Muscle layer of duodenum (tissue), 2 donors: ENCODE measurements at regions not wholly inside any gene's neighbourhood (a gene's known extent, or its start where the extent isn't known, plus 50 kb on each side); places are given as distances from the start of the nearest gene placed in this dataset.

Experiments used
- H3K27ac ChIP-seq: one replicate; pipeline ENCODE4 v1.7.0; 2013; ENCODE audit warnings: mild to moderate bottlenecking, low read length
- H3K27me3 ChIP-seq: one replicate; pipeline ENCODE4 v1.7.0; 2013; ENCODE audit warnings: low read depth, mild to moderate bottlenecking, control low read depth, low read length
- H3K36me3 ChIP-seq, 2 donors: one replicate each; pipeline ENCODE4 v1.7.0; 2013; ENCODE audit warnings: low read length in 2 of 2, control low read depth in 1 of 2, mild to moderate bottlenecking in 1 of 2; ENCODE audit not compliant: insufficient read depth in 2 of 2, control insufficient read depth in 1 of 2
- H3K4me1 ChIP-seq, 2 donors: one replicate each; pipeline ENCODE4 v1.7.0; 2013; ENCODE audit warnings: low read length in 2 of 2, mild to moderate bottlenecking in 2 of 2, control low read depth in 1 of 2, moderate library complexity in 1 of 2; ENCODE audit not compliant: insufficient read depth in 2 of 2, control insufficient read depth in 1 of 2
- H3K4me3 ChIP-seq, 2 donors: one replicate each; pipeline ENCODE4 v1.7.0; 2013; ENCODE audit warnings: low read length in 2 of 2, low read depth in 1 of 2, mild to moderate bottlenecking in 1 of 2
- H3K9me3 ChIP-seq, 2 donors: one replicate each; pipeline ENCODE4 v1.7.0; 2013; ENCODE audit warnings: low read length in 2 of 2, control low read depth in 1 of 2, mild to moderate bottlenecking in 1 of 2; ENCODE audit not compliant: control insufficient read depth in 1 of 2
- donor health status: healthy.

DNA sequence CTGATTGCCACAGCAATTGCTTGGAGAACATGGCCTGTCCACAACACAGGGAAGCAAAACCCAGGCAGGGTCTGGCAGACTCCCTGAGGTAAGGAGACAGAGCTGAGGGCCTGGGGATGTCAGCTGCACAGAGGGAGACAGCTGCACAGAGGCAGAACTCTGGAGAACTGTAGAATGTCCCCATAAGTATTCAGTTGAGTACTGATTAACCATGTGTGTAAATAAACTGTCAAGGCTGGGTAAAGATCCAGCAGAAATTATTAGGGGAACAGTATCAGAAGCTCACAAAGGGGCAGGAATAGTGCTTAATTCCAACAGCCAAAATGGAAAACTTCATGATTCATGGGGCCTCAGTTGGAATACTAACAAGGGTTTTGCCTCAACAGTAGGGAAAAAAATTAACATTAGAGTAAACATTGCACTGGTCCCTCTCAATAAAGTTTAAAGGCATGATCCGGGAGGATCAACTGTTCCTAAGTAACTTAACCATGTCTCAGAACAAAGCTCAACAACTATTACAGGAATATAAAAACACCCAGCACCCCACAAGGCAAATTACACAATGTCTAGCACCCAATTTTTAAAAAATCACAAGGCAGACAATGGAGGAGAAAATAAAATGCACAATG is 201.3 kb upstream of the RASSF8 start:
- Histone ChIP-seq H3K9me3 (no peaks in the 10 kb centered on the region), H3K4me1 (no peaks in the 10 kb centered on the region), H3K36me3 (no peaks in the 10 kb centered on the region), H3K27ac (no peak overlapping the region), H3K4me3 (no peak overlapping the region), H3K27me3 (no peaks in the 10 kb centered on the region)

DNA sequence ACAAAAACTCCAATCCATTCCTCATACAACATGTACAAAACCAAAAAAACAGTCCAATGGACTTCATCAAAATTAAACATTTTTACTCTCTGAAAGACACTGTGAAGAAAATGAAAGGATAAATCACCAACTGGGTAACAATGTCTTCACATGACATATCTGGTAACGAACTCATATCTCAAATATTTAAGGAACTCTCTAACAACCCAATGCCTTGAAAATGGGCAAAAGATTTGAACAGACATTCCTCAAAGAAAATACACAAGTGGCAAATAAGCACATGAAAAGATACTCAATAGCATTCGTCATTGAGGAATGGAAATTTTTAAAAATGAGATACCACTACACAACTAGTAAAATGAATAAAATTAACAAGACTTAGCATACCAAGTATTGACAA is 198.7 kb upstream of the RASSF8 start:
- no peaks in the 10 kb centered on the region for H3K4me1 ChIP-seq
- H3K9me3 ChIP-seq = no peaks in the 10 kb centered on the region
- H3K27me3 ChIP-seq = no peaks in the 10 kb centered on the region
- no peaks in the 10 kb centered on the region for H3K36me3 ChIP-seq
- no peak overlapping the region for H3K4me3 ChIP-seq
- no peak overlapping the region for H3K27ac ChIP-seq

DNA sequence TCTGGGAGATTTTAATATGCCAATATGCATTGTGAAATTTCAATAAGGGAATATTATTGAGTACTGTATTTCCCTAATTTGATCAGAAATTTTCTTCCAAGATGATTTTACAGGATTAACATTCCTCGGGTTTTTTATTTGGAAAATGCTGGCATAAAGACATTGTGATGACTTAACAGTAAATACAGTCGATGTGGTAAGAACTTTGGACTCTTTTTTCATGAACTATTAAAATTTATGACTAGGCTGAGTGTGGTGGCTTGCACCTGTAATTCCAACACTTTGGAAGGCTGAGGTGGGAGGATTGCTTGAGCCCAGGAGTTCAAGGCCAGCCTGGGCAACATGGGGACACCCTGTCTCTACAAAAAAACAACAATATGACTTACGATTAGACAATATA is 197.1 kb upstream of the RASSF8 start:
- Histone ChIP-seq H3K27ac (no peak overlapping the region), H3K4me3 (no peak overlapping the region), H3K27me3 (no peaks in the 10 kb centered on the region), H3K9me3 (no peaks in the 10 kb centered on the region), H3K36me3 (no peaks in the 10 kb centered on the region), H3K4me1 (no peaks in the 10 kb centered on the region)

DNA sequence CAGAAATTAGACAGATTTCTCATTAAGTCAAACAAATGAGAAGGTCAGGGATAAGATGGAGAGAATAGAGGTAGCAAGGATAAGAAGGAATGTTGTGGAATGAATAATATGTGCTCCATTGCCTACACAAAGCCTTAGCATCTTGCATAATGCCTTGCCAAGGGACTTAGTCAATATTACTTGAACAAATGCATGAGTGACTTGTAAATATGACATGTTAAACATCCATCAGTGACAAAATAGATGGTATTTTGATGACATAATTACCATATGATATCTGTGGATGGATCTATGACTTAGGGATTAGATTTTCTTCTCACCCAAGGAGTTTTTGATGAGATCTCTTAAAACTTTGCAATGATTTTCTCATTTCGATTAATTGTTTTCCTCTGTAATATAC is 194.1 kb upstream of the RASSF8 start:
- Histone ChIP-seq H3K27me3 (no peaks in the 10 kb centered on the region), H3K4me1 (no peaks in the 10 kb centered on the region)

DNA sequence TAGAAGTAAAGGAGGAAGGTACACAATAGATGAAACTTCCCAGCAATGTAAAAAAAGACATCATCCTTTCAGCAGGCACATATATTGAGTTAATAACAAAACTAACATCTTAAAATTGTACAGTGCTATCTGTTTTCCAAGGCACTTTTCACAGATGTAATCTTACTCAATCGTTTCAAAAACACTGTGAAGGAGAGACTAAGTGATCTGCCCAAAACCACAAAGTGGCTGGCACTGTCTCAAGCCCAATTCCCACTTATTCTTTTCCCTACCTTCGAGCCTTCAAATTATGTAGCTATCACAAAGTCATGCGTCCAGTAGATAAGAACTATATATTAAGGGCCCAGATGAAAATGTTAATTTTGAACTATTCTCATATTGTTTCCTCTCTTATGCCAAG is 193.6 kb upstream of the RASSF8 start:
- Histone ChIP-seq H3K27ac (no peak overlapping the region), H3K9me3 (no peaks in the 10 kb centered on the region), H3K27me3 (no peaks in the 10 kb centered on the region), H3K4me1 (no peaks in the 10 kb centered on the region), H3K36me3 (no peaks in the 10 kb centered on the region), H3K4me3 (no peak overlapping the region)

More for the DNA sequence above, 194.1 kb upstream of the RASSF8 start:
- Histone ChIP-seq H3K9me3 (no peaks in the 10 kb centered on the region), H3K36me3 (no peaks in the 10 kb centered on the region), H3K4me3 (no peak overlapping the region), H3K27ac (no peak overlapping the region)

DNA sequence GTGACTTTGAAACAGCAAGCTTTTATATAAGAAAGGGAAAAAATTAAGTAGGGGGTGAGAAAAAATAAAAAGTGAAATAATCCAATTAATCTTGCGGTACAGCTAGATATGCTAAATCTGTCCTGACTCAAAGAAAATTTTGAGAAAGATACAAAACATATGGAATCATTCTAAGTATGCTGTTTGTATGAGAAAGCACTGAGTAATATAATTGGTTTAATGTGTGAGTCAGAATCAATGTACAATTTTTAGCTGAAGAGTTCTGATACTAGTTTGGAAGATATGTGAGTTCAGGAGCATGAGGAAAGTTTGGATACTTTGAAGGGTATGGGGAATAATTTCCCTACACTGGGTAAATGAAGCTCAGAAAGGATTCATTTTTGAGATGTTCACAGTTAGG is 190.9 kb upstream of the RASSF8 start:
- Histone ChIP-seq H3K27ac (no peak overlapping the region), H3K36me3 (no peaks in the 10 kb centered on the region), H3K4me3 (no peak overlapping the region), H3K9me3 (no peaks in the 10 kb centered on the region), H3K27me3 (no peaks in the 10 kb centered on the region), H3K4me1 (no peaks in the 10 kb centered on the region)

DNA sequence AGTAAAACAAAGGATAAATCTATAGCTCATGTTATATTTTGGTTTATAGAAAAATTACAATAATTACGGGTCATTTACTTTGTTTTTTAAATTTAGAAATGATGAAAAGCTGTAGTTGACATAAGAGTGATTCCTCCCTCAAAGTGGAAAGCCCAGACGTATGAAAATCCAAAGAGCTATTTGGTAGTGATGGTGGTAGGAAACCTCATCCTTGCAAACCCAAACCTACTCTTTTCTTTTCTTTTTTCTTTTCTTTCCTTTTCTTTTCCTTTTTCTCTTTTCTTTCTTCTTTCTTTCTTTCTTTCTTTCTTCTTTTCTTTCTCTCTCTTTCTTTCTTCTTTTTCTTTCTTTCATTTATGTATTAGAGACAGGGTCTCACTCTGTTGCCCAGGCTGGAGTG is 190.3 kb upstream of the RASSF8 start:
- no peaks in the 10 kb centered on the region for H3K36me3 ChIP-seq
- no peak overlapping the region for H3K27ac ChIP-seq
- no peaks in the 10 kb centered on the region for H3K4me1 ChIP-seq

DNA sequence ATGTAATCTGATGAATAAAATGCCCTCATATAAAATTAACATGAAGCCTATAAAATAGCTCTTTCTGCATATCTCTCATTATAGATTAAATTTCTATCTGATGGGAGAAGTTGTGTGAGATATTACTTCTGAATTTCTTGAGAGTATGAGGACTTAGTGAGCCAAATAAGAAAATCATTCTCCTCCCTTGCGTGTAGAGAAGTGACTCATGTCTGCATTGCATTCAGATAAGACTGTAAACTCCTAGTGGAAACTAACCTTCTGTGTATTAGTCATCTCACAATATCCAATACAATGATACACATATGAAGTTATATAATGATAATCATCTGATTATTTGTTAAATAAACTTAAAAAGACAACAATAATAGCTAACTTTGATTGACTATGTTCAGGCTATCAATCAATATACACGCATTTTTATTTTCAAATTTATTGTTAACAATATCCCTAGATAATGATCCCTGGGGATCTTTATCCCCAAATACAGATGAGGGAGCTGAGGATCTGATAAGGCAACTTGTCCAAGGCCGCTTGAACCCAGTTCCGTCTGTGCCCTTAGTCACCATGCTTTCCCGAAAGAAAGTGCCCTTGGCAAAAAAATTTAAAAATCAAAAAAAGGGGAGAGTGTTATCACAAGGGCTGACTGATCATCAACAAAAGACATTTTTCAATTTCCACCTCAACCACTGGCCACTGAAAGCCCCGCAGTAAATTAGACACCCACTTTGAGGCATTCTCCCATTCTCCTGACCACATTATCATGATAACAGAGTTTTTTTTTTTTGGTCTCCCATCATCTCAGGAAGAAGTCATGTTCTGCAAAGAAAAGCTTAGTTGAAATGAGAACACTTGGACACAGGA is 189.2 kb upstream of the RASSF8 start:
- no peaks in the 10 kb centered on the region for H3K36me3 ChIP-seq
- no peaks in the 10 kb centered on the region for H3K9me3 ChIP-seq
- H3K4me1 ChIP-seq = no peaks in the 10 kb centered on the region
- no peaks in the 10 kb centered on the region for H3K27me3 ChIP-seq
- no peak overlapping the region for H3K4me3 ChIP-seq
- H3K27ac ChIP-seq = no peak overlapping the region

More for the DNA sequence above, 190.3 kb upstream of the RASSF8 start:
- Histone ChIP-seq H3K27me3 (no peaks in the 10 kb centered on the region), H3K9me3 (no peaks in the 10 kb centered on the region), H3K4me3 (no peak overlapping the region)

DNA sequence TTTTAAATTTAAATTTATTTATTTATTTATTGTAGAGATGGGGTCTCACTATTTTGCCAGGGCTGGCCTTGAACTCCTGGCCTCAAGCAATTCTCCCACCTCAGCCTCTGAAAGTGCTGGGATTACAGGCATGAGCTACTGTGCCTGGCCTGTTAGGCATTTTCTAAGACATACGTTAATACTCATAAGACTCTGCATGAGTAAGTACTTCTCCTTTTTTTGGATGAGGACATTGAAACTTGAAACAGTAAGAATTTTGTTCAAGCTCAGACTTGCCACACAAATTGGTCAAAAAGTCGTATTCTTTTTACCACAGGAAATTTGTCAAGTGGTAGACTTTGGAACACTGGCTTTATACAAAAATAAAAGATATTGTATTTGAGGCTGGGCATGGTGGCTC is 187.4 kb upstream of the RASSF8 start:
- Histone ChIP-seq H3K27ac (no peak overlapping the region), H3K9me3 (no peaks in the 10 kb centered on the region), H3K36me3 (no peaks in the 10 kb centered on the region), H3K4me3 (no peak overlapping the region), H3K4me1 (no peaks in the 10 kb centered on the region), H3K27me3 (no peaks in the 10 kb centered on the region)

DNA sequence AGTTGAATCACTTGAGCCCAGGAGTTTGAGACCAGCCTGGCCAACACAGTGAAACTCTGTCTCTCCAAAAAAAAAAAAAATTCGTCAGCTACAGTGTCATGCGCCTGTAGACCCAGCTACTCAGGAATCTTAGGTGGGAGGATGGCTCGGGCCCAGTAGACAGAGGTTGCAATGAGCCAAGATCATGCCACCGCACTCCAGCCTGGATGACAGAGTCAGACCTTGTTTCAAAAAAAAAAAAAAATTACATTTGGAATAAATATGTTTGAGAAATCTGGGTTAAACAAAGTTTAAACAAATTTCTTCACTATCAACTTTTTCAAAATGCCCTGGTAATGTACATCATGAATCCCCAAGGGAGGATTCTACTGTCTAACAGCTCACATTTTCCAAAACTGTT is 187.0 kb upstream of the RASSF8 start:
- no peaks in the 10 kb centered on the region for H3K27me3 ChIP-seq
- H3K4me3 ChIP-seq = no peak overlapping the region
- no peak overlapping the region for H3K27ac ChIP-seq
- no peaks in the 10 kb centered on the region for H3K4me1 ChIP-seq
- no peaks in the 10 kb centered on the region for H3K36me3 ChIP-seq
- no peaks in the 10 kb centered on the region for H3K9me3 ChIP-seq

DNA sequence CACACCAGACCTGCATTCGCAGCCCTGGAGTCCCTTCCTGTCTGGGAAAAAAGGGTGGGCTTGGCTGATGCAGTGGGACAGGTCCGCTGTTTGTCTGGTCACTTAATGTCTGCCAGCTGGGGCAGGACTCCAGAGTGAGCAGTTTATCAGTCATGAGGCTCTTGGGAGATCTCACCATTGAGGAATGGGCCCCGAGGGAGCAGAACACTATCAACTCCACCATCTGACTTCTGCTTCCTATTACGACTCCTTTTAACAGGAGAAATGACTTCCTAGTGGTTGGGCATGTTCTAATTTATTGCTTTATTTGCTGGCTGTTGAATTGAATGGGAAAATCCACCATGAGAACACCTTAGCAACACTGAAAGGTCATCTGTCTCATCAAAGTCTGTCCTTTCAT is 182.5 kb upstream of the RASSF8 start:
- Histone ChIP-seq H3K4me1 (no peaks in the 10 kb centered on the region), H3K36me3 (no peaks in the 10 kb centered on the region), H3K27ac (no peak overlapping the region), H3K4me3 (no peak overlapping the region), H3K27me3 (no peaks in the 10 kb centered on the region), H3K9me3 (no peaks in the 10 kb centered on the region)

DNA sequence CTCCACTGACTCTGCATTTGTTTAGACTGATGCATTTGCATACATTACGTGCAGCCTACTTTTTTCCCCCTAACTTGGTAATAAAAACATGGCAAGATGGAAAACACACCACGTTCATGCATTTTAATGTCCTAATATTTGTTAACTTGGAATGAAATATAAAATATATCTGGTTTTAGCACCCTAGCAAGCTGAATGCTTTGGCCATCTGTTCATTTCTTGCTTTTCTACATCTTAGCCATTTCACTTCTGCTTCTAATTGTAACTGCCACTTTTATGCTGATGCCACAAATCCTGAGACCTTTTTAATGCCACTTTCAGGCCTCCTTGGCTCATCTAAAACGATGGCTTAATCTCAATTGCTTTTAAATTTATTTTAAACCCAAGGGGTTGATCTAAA is 177.7 kb upstream of the RASSF8 start:
- Histone ChIP-seq H3K9me3 (no peaks in the 10 kb centered on the region), H3K27ac (no peak overlapping the region), H3K4me3 (no peak overlapping the region), H3K27me3 (no peaks in the 10 kb centered on the region), H3K36me3 (no peaks in the 10 kb centered on the region), H3K4me1 (no peaks in the 10 kb centered on the region)
